ENCODE measurements at regions not wholly inside any gene's neighbourhood (a gene's known extent, or its start where the extent isn't known, plus 50 kb on each side); places are given as distances from the start of the nearest gene placed in this dataset.

DNA sequence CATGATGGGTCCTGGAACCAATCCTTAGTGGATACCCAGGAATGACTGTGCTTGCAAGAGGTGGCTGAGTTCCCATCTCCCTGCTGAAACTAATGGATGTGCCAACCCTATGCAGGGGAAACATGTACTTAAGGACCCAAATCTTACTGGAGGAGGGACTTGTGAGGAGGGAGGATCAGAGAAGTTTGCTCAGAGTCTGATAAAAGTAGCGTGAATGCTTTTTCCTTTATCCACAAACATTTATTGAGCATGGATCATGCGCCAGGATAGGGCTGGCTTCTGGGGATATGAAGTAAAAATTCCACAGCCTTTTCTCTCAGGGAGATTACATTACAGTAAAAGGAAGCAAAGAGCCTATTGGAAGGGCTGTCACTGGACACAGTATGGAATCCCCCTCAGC lies 358.5 kb downstream of the RPS24 start:
- Histone ChIP-seq H3K27me3 (ENCODE audit: control insufficient read depth in 3 of 3, insufficient read depth in 3 of 3, low read length in 2 of 3) (no peaks in the 10 kb centered on the region), H3K4me3 (no peak overlapping the region), H3K27ac (ENCODE audit: low read depth in 1 of 2, low read length in 1 of 2) (no peak overlapping the region), H3K9me3 (ENCODE audit: control insufficient read depth in 4 of 4, insufficient read depth in 3 of 4, low read length in 3 of 4) (no peaks in the 10 kb centered on the region), H3K4me1 (ENCODE audit: control insufficient read depth in 5 of 5, insufficient read depth in 5 of 5, low read length in 5 of 5) (peaks cover 0 to 16% (median 7%) of the 10 kb centered on the region in 5 donors), H3K9ac (ENCODE audit: insufficient read depth in 1 of 2, low read length in 2 of 2) (no peak overlapping the region), H3K36me3 (ENCODE audit: control insufficient read depth in 4 of 4, insufficient read depth in 4 of 4, low read length in 4 of 4) (no peaks in the 10 kb centered on the region)
- TF ChIP-seq, protein P1, sequence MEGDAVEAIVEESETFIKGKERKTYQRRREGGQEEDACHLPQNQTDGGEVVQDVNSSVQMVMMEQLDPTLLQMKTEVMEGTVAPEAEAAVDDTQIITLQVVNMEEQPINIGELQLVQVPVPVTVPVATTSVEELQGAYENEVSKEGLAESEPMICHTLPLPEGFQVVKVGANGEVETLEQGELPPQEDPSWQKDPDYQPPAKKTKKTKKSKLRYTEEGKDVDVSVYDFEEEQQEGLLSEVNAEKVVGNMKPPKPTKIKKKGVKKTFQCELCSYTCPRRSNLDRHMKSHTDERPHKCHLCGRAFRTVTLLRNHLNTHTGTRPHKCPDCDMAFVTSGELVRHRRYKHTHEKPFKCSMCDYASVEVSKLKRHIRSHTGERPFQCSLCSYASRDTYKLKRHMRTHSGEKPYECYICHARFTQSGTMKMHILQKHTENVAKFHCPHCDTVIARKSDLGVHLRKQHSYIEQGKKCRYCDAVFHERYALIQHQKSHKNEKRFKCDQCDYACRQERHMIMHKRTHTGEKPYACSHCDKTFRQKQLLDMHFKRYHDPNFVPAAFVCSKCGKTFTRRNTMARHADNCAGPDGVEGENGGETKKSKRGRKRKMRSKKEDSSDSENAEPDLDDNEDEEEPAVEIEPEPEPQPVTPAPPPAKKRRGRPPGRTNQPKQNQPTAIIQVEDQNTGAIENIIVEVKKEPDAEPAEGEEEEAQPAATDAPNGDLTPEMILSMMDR (IDR thresholded peaks at IDR 0.05; ENCODE audit: control extremely low read depth, extremely low read depth): no peak
- ATAC-seq (ENCODE audit: insufficient read depth, low FRiP score) (no peak), DNase-seq (no peak)
- 91 to 94% methylated on average over 2 of the region's 2 CpGs for WGBS, 2 donors

DNA sequence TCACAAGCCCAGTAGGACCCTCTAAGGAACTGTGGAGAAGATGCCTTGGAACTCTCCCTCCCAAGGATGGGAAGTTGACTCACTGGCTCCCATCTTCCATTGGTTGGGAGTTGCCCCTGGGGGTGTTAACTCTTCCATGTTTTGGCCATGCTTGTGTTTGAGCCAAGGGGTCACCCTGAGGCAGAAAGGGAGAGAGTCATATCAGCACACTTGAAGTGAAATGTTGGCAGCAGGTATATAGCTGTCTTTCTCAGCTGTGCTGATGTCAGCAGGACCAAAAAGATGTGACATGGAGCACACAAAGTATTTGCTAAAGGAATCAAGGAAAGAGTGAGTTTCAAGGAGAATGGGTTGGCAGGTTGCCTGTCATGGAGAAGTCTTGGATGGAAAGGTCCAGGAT lies 359.4 kb downstream of the RPS24 start:
- TF ChIP-seq, protein P1 (IDR thresholded peaks at IDR 0.05; ENCODE audit: control extremely low read depth, extremely low read depth): no peak
- H3K4me1 ChIP-seq (ENCODE audit: control insufficient read depth in 5 of 5, insufficient read depth in 5 of 5, low read length in 5 of 5): peaks cover 0 to 16% (median 7%) of the 10 kb centered on the region in 5 donors
- no peak overlapping the region for H3K4me3 ChIP-seq
- no peaks in the 10 kb centered on the region for H3K27me3 ChIP-seq (ENCODE audit: control insufficient read depth in 3 of 3, insufficient read depth in 3 of 3, low read length in 2 of 3)
- H3K9me3 ChIP-seq (ENCODE audit: control insufficient read depth in 4 of 4, insufficient read depth in 3 of 4, low read length in 3 of 4): no peaks in the 10 kb centered on the region
- no peak overlapping the region for H3K9ac ChIP-seq (ENCODE audit: insufficient read depth in 1 of 2, low read length in 2 of 2)
- ATAC-seq (ENCODE audit: insufficient read depth, low FRiP score) (no peak), DNase-seq (no peak)
- H3K27ac ChIP-seq (ENCODE audit: low read depth in 1 of 2, low read length in 1 of 2): no peak overlapping the region
- H3K36me3 ChIP-seq (ENCODE audit: control insufficient read depth in 4 of 4, insufficient read depth in 4 of 4, low read length in 4 of 4): no peaks in the 10 kb centered on the region

DNA sequence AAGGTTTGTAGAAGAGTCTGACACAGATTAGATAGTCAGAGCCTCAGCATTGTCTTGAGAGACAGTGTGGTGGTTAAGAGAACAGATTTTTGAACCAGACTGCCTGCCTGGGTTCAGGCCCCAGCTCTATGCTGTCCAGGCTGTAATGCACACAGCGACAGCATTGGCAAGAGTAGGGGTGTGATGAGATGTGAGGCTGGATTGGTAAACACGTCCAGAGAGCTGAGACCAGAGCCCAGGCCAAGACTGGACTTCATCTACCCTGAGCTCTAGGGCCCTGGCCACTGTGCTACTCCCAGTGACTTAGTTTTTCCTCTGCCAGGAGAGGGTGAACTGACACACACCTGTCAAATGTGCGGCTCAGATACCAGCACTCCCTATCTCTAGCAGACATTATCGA lies 360.4 kb downstream of the RPS24 start:
- Histone ChIP-seq H3K9ac (ENCODE audit: insufficient read depth in 1 of 2, low read length in 2 of 2) (no peak overlapping the region), H3K4me3 (no peak overlapping the region), H3K27me3 (ENCODE audit: control insufficient read depth in 3 of 3, insufficient read depth in 3 of 3, low read length in 2 of 3) (no peaks in the 10 kb centered on the region), H3K27ac (ENCODE audit: low read depth in 1 of 2, low read length in 1 of 2) (no peak overlapping the region), H3K36me3 (ENCODE audit: control insufficient read depth in 4 of 4, insufficient read depth in 4 of 4, low read length in 4 of 4) (no peaks in the 10 kb centered on the region), H3K9me3 (ENCODE audit: control insufficient read depth in 4 of 4, insufficient read depth in 3 of 4, low read length in 3 of 4) (no peaks in the 10 kb centered on the region), H3K4me1 (ENCODE audit: control insufficient read depth in 5 of 5, insufficient read depth in 5 of 5, low read length in 5 of 5) (peaks cover 0 to 16% (median 7%) of the 10 kb centered on the region in 5 donors)
- no peak for ATAC-seq (ENCODE audit: insufficient read depth, low FRiP score)
- DNase-seq: peak; percentile 47 to 80 (median 60)
- TF ChIP-seq, protein P1 (IDR thresholded peaks at IDR 0.05; ENCODE audit: control extremely low read depth, extremely low read depth): no peak
- 79 to 89% methylated on average over 4 of the region's 4 CpGs for WGBS, 2 donors

DNA sequence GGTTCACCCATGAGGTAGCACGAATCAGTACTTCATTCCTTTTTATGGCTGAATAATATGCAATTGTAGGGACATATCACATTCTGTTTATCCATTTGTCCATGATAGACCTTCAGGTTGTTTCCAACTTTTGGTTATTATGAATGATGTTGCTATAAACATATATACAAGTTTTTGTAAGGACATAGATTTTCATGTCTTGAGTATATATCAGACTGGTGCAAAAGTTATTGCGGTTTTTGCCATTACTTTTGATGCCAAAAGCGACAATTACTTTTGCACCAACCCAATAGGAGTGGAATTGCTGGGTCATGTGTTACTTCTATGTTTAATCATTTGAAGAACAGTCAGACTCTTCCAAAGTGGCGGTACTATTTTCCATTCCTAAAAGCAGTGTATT lies 361.5 kb downstream of the RPS24 start:
- no peak for DNase-seq

More for the DNA sequence above, 361.5 kb downstream of the RPS24 start:
- Histone ChIP-seq H3K36me3 (ENCODE audit: control insufficient read depth in 4 of 4, insufficient read depth in 4 of 4, low read length in 4 of 4) (no peaks in the 10 kb centered on the region), H3K9me3 (ENCODE audit: control insufficient read depth in 4 of 4, insufficient read depth in 3 of 4, low read length in 3 of 4) (no peaks in the 10 kb centered on the region), H3K27me3 (ENCODE audit: control insufficient read depth in 3 of 3, insufficient read depth in 3 of 3, low read length in 2 of 3) (no peaks in the 10 kb centered on the region), H3K4me3 (no peak overlapping the region), H3K4me1 (ENCODE audit: control insufficient read depth in 5 of 5, insufficient read depth in 5 of 5, low read length in 5 of 5) (peaks cover 0 to 21% (median 12%) of the 10 kb centered on the region in 5 donors), H3K27ac (ENCODE audit: low read depth in 1 of 2, low read length in 1 of 2) (no peak overlapping the region), H3K9ac (ENCODE audit: insufficient read depth in 1 of 2, low read length in 2 of 2) (no peak overlapping the region)
- ATAC-seq (ENCODE audit: insufficient read depth, low FRiP score): no peak
- 94 to 95% methylated on average over 4 of the region's 4 CpGs for WGBS, 2 donors
- TF ChIP-seq, protein P1 (IDR thresholded peaks at IDR 0.05; ENCODE audit: control extremely low read depth, extremely low read depth): no peak

Data from lung (tissue), 11 donors.